Skeletal muscle tissue (tissue), 3 donors: ENCODE measurements at regions not wholly inside any gene's neighbourhood (a gene's known extent, or its start where the extent isn't known, plus 50 kb on each side); places are given as distances from the start of the nearest gene placed in this dataset.

Source experiments
- H3K27ac ChIP-seq: one replicate; pipeline ENCODE4 v1.7.0; 2013; ENCODE audit warnings: mild to moderate bottlenecking, low read depth, low read length, inconsistent platforms
- H3K27me3 ChIP-seq, 3 donors: one replicate each; pipeline ENCODE4 v1.7.0; 2013; ENCODE audit warnings: low read length in 3 of 3; ENCODE audit not compliant: control insufficient read depth in 3 of 3, insufficient read depth in 3 of 3
- H3K36me3 ChIP-seq, 3 donors: one replicate each; pipeline ENCODE4 v1.7.0; 2013; ENCODE audit warnings: low read length in 3 of 3; ENCODE audit not compliant: control insufficient read depth in 3 of 3, insufficient read depth in 3 of 3
- H3K4me1 ChIP-seq, 3 donors: one replicate each; pipeline ENCODE4 v1.7.0; 2013; ENCODE audit warnings: low read length in 3 of 3, mild to moderate bottlenecking in 3 of 3; ENCODE audit not compliant: control insufficient read depth in 3 of 3, insufficient read depth in 3 of 3
- H3K4me3 ChIP-seq, 3 donors: one replicate each; pipeline ENCODE4 v1.7.0; 2013; ENCODE audit warnings: low read length in 3 of 3
- H3K9ac ChIP-seq, 3 donors: one replicate each; pipeline ENCODE4 v1.7.0; 2013; ENCODE audit warnings: low read length in 3 of 3, mild to moderate bottlenecking in 3 of 3, moderate library complexity in 2 of 3, low read depth in 1 of 3
- H3K9me3 ChIP-seq, 3 donors: one replicate each; pipeline ENCODE4 v1.7.0; 2013; ENCODE audit warnings: low read length in 3 of 3; ENCODE audit not compliant: control insufficient read depth in 3 of 3
- donor health status: Osteomylitis.

DNA sequence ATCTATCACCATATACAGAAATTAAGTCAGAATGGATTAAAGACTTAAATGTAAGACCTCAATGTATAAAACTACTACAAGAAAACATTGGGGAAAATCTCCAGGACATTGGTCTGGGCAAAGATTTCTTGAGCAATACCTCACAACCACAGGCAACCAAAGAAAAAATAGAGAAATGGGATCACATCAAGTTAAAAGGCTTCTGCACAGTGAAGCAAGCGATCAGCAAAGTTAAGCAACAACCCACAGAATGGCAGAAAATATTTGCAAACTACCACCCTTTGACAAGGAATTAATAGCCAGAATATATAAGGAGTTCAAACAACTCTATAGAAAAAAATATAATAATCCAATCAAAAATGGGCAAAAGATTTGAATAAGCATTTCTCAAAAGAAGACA, 236.9 kb upstream of the EMCN start:
- no peak overlapping the region for H3K9ac ChIP-seq
- H3K4me3 ChIP-seq, result no peak overlapping the region
- no peaks in the 10 kb centered on the region for H3K27me3 ChIP-seq
- no peaks in the 10 kb centered on the region for H3K4me1 ChIP-seq
- H3K9me3 ChIP-seq, result peaks cover 0 to 8% (median 0%) of the 10 kb centered on the region in 3 donors
- no peak overlapping the region for H3K27ac ChIP-seq
- no peaks in the 10 kb centered on the region for H3K36me3 ChIP-seq

- no peaks in the 10 kb centered on the region for H3K36me3 ChIP-seq
- H3K4me3 ChIP-seq, result no peak overlapping the region
- H3K27ac ChIP-seq, result no peak overlapping the region
- no peak overlapping the region for H3K9ac ChIP-seq
- H3K4me1 ChIP-seq, result no peaks in the 10 kb centered on the region
- H3K9me3 ChIP-seq, result no peaks in the 10 kb centered on the region
- H3K27me3 ChIP-seq, result no peaks in the 10 kb centered on the region
These were observed 228.4 kb upstream of the EMCN start for GRCh38 chr4:100746141-100746739.

DNA sequence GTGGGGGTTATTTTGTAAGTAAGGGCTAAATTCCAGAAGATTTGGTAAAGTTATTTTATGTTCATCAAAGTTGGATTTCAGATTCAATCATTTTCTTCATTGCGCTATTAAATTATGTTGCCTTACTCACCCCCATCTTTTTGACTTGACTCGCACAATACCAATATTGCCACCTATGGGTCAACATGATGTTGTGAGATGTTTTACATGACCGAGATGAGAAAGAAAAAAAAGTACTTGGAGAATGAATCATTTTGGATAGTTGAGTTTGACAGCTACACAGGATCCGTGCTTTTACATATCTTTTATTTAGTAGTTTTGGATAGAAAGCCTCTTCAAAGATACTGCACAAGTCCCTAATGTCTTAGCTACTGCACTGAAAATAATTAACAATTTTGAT, 224.2 kb upstream of the EMCN start:
- Histone ChIP-seq H3K27me3 (no peaks in the 10 kb centered on the region), H3K27ac (no peak overlapping the region), H3K36me3 (no peaks in the 10 kb centered on the region), H3K4me3 (no peak overlapping the region), H3K9ac (no peak overlapping the region), H3K4me1 (peaks cover 0 to 4% (median 0%) of the 10 kb centered on the region in 3 donors), H3K9me3 (no peaks in the 10 kb centered on the region)

GRCh38 chr4:100739426-100739825, 221.6 kb upstream of the EMCN start:
- no peak overlapping the region for H3K4me3 ChIP-seq
- H3K9me3 ChIP-seq, result no peaks in the 10 kb centered on the region
- no peak overlapping the region for H3K9ac ChIP-seq
- H3K4me1 ChIP-seq, result peaks cover 0 to 4% (median 0%) of the 10 kb centered on the region in 3 donors
- no peak overlapping the region for H3K27ac ChIP-seq
- H3K27me3 ChIP-seq, result no peaks in the 10 kb centered on the region
- H3K36me3 ChIP-seq, result no peaks in the 10 kb centered on the region

DNA sequence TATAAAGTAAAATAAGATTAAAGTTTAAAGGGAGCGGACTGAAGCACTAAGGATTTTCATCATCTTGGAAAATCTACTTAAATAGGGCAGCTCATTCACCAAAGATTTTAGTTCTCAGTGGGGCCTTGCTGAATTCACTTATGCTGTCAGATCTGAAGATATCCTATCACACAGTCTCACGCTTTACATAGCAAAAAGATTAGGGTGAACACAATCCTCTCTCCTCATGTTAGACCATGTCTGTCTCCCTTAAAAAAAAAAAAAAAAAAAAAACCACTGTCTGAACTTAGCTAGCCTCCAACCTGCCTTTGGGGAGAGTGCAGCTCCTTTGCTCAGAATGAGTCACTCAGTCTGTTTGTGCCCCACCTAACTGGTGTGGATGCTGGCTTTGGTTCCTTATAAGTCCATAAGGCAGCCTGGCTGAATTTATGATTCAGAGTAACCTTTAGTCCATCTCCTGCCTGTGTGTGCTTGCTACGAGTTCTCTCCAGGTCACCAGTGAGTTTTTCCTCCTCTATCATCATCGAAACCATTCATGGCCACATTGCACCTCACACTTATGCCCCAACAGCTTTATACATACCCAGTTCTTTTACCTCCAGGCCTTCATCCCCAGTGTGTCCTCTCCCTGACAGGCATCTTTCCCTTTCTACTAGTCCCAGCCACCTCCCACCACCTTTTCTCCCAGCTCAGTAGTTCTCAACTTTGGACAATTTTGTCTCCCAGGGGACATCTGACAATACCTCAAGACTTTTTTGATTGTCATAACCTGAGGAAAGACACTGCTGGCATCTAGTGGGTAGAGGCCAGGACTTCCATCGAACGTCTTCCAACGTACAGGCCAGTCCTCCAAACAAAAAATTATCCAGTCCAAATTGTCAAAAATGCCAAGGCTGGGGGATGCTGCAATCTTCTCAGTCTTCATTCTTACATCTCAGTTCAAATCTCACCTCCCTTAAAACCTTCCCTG, 220.7 kb upstream of the EMCN start:
- Histone ChIP-seq H3K4me3 (no peak overlapping the region), H3K27ac (peak overlapping the region; percentile 32), H3K9me3 (peaks cover 0 to 3% (median 0%) of the 10 kb centered on the region in 3 donors), H3K27me3 (no peaks in the 10 kb centered on the region), H3K4me1 (peaks cover 0 to 4% (median 0%) of the 10 kb centered on the region in 3 donors), H3K36me3 (no peaks in the 10 kb centered on the region), H3K9ac (no peak overlapping the region)

DNA sequence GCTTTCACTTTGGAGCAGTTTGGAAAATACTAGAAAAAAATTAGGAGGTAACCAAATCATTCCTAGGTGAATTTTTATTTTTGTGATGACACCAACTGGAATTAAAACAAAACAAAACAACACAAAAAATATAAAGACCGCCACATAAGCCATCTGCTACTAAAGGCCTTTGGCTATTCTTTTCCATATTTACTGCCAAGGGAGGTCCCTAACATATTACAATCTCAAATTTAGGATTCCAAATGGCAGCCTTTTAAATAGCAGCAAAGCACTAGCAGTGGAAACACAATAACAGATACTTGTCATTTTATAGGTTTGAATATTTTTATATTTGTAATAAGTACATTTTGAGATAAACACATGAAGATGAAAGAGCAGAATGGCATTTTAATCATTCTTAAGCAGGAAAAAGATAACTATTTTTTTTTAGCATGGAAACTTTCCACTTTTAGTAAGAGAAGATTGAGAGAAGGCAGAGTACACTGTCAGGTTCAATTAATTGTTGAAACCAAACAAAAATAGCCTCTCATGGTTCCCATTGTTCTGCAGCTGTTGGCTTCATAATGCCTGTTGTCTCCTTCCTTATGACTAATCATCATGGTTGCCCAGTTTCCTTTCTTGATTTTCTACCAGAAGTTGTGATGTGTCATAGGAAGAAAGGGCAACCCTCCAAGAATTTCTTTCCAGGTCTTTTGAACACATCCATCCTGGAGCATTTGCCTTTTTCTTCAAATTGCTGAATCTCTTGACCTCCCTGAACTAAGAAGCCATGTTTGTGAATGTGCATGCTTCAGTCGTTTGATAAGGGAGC, 219.0 kb upstream of the EMCN start:
- no peak overlapping the region for H3K27ac ChIP-seq
- no peaks in the 10 kb centered on the region for H3K27me3 ChIP-seq
- H3K9me3 ChIP-seq, result peaks cover 0 to 5% (median 0%) of the 10 kb centered on the region in 3 donors
- no peaks in the 10 kb centered on the region for H3K36me3 ChIP-seq
- H3K9ac ChIP-seq, result no peak overlapping the region
- H3K4me3 ChIP-seq, result no peak overlapping the region
- H3K4me1 ChIP-seq, result peaks cover 0 to 4% (median 0%) of the 10 kb centered on the region in 3 donors

- Histone ChIP-seq H3K27ac (no peak overlapping the region), H3K9me3 (peaks cover 0 to 5% (median 3%) of the 10 kb centered on the region in 3 donors), H3K36me3 (no peaks in the 10 kb centered on the region), H3K4me3 (no peak overlapping the region), H3K27me3 (no peaks in the 10 kb centered on the region), H3K4me1 (no peaks in the 10 kb centered on the region), H3K9ac (no peak overlapping the region)
These were observed 211.0 kb upstream of the EMCN start for GRCh38 chr4:100728861-100729260.

GRCh38 chr4:100722866-100723459, 205.1 kb upstream of the EMCN start:
- Histone ChIP-seq H3K27ac (no peak overlapping the region), H3K36me3 (no peaks in the 10 kb centered on the region), H3K4me1 (no peaks in the 10 kb centered on the region), H3K9me3 (peaks cover 0 to 3% (median 0%) of the 10 kb centered on the region in 3 donors), H3K9ac (no peak overlapping the region), H3K4me3 (no peak overlapping the region), H3K27me3 (no peaks in the 10 kb centered on the region)

DNA sequence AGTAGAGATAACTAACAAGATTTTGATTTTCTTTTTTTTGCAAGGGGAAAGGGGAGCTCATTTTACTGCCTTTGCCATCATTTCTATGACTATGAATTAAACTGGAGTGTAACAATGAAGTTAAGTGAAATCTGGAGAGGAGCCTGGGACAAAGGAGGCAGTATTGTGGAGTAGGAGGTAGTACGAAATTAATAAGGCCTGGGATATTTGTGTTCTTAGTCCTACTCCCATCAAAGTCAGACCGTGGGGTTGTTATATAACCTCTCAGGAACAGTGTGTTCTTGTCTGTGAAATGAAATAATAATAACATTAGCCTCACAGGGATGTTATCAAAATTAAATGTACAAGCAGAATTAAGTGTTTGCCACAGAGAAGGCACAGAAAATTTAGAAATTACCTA, 204.3 kb upstream of the EMCN start:
- H3K27me3 ChIP-seq, result no peaks in the 10 kb centered on the region
- H3K9ac ChIP-seq, result no peak overlapping the region
- H3K4me3 ChIP-seq, result no peak overlapping the region
- no peak overlapping the region for H3K27ac ChIP-seq
- H3K9me3 ChIP-seq, result peaks cover 0 to 3% (median 0%) of the 10 kb centered on the region in 3 donors
- no peaks in the 10 kb centered on the region for H3K36me3 ChIP-seq
- no peaks in the 10 kb centered on the region for H3K4me1 ChIP-seq
